NOMO-1 (cell line): ENCODE measurements at regions not wholly inside any gene's neighbourhood (a gene's known extent, or its start where the extent isn't known, plus 50 kb on each side); places are given as distances from the start of the nearest gene placed in this dataset.
A peak's percentile ranks its signal among the peaks of the same experiment; 100 is the strongest.
"Not testable (repeated sequence)": the region's sequence is repeated elsewhere in the genome, so short reads cannot be mapped to it uniquely, and the experiment has no call there.

Source experiments
- DNase-seq, 2 experiments: peaks; one replicate each; lab custom pipeline; 2025; ENCODE audit not compliant: unreplicated experiment in 2 of 2; lab: John Stamatoyannopoulos, UW

DNA sequence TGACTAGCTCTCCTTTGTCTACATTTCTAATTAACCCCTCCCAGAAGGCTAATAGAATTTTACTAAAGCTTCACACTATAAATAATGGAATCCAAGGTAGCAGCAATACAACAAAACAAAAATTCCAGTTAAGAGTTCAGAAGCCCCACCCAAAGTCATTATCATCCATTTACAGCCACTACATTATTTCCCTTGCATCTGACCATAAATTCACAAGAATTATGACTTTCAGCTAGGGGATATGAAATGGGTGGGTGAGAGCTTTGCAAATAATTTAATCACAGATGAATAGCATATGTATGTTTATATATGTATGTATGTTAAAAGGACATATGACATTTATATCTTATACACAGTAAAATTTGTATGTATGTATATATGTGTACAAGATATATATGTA, 65.3 kb upstream of the PTGDR start:
- DNase-seq, result no peak

DNA sequence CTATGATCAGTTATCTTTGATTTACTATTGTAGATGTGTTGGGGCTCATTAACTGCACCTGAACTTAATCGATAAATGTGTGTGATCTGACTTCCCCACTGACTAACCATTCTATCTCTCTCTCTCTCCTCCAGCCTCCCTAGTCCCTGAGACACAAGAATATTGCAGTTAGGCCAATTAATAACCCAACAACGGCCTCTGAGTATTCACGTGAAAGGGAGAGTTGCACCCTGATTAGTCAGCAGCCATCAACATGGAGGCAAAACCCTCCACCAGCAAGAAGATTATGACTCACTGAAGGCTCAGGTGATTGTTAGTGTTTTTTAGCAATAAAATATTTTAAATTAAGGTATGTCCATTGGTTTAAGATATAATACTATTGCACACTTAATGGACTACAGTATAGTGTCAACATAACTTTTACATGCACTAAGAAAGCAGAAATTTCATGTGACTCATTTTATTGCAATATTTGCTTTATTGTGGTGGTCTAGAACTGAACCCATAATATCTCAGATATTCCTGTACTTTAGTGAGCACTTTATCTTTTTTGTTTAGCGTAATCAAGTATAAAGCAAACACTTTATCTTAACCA, 77.1 kb upstream of the PTGDR start:
- DNase-seq, result no peak

DNA sequence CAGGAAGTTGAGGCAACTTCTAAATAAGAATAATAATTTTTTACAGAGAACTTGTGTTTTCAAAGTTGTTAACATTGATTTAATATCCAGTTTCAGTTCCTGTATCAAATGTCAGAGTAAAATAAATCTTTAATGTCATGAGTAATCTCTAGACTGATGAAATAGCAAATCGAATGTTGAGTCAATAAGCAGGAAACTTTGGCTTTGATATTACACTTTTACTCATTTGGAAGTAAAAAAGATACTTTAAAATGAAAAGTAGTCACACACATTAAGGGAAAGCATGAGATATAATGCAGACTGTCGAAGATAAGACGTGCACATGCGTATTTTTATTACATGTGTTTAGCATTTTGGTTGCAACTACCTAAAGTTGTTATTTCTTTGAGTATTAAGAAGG, 78.2 kb upstream of the PTGDR start:
- DNase-seq, result peak in 1 of 2 experiments; percentile 72

DNA sequence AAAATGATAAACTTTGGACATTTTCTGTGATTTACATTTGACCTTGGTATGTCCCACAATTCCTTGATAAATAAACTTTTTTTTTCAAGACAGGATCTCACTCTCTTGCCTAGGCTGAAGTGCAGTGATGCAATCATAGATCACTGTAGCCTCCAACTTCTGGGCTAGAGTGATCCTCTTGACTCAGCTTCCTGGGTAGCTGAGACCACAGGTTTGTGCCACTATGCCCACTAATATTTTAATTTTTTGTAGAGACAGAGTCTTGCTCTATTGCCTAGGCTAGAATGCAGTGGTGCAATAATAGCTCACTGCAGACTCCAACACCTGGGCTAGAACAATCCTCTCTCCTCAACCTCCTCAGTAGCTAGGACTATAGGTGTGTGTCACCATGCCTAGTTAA, 79.1 kb upstream of the PTGDR start:
- no peak for DNase-seq

DNA sequence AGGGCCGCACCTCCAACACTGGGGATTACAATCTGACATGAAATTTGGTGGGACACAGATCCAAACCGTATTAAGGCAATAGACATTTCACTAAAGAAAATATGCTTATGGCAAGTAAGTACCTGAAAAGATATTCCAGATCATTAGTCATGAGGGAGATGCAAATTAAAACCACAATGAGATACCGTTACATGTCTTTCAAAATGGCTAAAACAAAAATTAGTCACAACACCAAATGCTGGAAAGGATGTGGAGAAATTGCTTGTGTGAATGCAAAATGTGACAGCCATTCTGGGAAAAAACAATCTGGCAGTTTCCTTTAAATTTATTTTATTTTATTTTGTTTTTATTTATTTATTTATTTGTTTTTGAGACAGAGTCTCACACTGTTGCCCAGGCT, 82.3 kb upstream of the PTGDR start:
- DNase-seq, result no peak

GRCh38 chr14:52182853-52183252, 84.6 kb upstream of the PTGDR start:
- no peak for DNase-seq

GRCh38 chr14:52179141-52179790, 88.2 kb upstream of the PTGDR start:
- DNase-seq, result no peak

GRCh38 chr14:52175982-52176502, 91.5 kb upstream of the PTGDR start:
- no peak for DNase-seq

GRCh38 chr14:52171932-52172331, 95.6 kb upstream of the PTGDR start:
- DNase-seq, result not testable (repeated sequence)

DNA sequence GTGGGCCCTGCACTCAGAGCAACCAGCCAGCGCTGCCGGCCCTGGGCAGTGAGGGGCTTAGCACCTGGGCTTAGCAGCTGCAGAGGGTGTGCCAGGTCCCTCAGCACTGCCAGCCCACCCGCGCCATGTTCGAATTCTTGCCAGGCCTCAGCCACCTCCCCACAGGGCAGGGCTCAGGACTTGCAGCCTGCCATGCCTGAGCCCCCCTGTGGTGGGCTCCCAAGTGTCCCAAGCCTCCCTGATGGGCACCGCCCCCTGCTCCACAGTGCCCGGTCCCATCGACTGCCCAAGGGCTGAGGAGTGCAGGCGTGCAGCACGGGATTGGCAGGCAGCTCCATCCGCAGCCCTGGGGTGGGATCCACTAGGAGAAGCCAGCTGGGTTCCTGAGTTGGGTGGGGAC, 98.0 kb upstream of the NID2 start:
- no peak for DNase-seq

GRCh38 chr14:52155651-52156213, 86.9 kb upstream of the NID2 start:
- no peak for DNase-seq

GRCh38 chr14:52154992-52155650, 86.3 kb upstream of the NID2 start:
- DNase-seq, result no peak

GRCh38 chr14:52153939-52154338, 85.1 kb upstream of the NID2 start:
- no peak for DNase-seq

GRCh38 chr14:52150162-52150561, 81.3 kb upstream of the NID2 start:
- DNase-seq, result no peak

DNA sequence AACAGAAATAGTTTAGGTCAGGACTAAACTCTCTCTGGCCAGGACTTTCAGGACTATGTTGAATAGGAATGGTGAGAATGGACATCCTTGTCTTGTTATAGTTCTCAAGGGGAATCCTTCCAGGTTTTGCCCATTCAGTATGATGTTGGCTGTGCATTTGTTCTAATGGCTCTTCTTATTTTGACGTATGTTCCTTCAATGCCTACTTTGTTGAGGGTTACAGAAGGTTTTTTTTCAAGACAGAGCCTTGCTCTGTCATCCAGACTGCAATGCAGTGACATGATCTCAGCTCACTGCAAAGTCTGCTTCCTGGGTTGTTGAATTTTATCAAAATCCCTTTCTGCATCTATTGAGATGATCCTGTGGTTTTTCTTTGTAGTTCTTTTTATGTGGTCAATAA, 79.5 kb upstream of the NID2 start:
- no peak for DNase-seq

DNA sequence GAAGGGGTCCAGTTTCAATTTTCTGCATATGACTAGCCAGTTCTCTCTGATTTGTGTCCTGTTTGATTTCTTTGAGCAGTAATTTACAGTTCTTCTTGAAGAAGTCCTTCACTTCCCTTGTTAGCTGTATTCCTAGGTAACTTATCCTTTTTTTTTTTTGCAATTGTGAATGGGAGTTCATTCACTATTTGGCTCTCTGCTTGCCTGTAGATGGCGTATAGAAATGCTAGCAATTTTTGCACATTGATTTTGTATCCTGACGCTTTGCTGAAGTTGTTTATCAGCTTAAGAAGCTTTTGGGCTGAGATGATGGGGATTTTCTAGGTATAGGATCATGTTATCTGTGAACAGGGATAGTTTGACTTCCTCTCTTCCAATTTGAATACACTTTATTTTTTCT, 77.6 kb upstream of the NID2 start:
- DNase-seq, result no peak

GRCh38 chr14:52144099-52144498, 75.2 kb upstream of the NID2 start:
- DNase-seq, result not testable (repeated sequence)

GRCh38 chr14:52142504-52142903, 73.6 kb upstream of the NID2 start:
- DNase-seq, result no peak

GRCh38 chr14:52131640-52132320, 62.9 kb upstream of the NID2 start:
- peak in 1 of 2 experiments; percentile 10 for DNase-seq

DNA sequence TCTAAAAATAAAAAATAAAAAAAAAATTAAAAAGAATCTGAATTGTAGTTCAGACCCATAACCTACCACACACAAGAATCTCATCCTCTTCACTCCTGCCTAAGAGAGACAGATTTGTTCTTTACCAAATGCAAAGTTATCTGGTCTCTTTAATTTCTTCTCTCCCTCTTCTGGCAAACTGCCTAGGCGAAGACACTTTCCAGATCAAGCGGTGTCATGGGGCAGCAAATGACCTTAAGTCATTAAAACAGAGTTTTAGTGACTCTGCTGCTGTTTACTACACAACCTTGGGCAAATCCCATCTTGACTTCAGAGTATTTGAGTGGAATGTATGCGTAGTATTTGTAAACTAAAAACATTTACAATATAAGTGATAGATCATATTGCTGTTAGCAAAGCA, 60.9 kb upstream of the NID2 start:
- no peak for DNase-seq

- DNase-seq, result no peak
Measured at GRCh38 chr14:52125885-52126284, 57.0 kb upstream of the NID2 start.
